Uterus (tissue), 3 donors: ENCODE measurements at regions not wholly inside any gene's neighbourhood (a gene's known extent, or its start where the extent isn't known, plus 50 kb on each side); places are given as distances from the start of the nearest gene placed in this dataset.

Experiments used
- DNase-seq, 2 donors: peaks; one replicate each; pipeline ENCODE4 v3.0.0-alpha.2; 2019 to 2020
- H3K27ac ChIP-seq, 2 donors: fragments of 200-600 bp; sonication (generic); 1 replicate in 1 of 2; 2 replicates in 1 of 2; pipeline ENCODE4 v1.5.1; 2016 to 2018
- H3K27me3 ChIP-seq, 2 donors: fragments of 200-600 bp; sonication (generic); one replicate each; pipeline ENCODE4 v1.5.1; 2018 to 2019; ENCODE audit warnings: control low read depth in 1 of 2
- H3K36me3 ChIP-seq, 2 donors: fragments of 200-600 bp; sonication (generic); one replicate each; pipeline ENCODE4 v1.5.1; 2019; ENCODE audit warnings: control low read depth in 1 of 2
- H3K4me1 ChIP-seq, 2 donors: fragments of 200-600 bp; sonication (generic); one replicate each; pipeline ENCODE4 v1.5.1; 2018 to 2019; ENCODE audit warnings: control low read depth in 1 of 2
- H3K4me3 ChIP-seq, 2 donors: fragments of 200-600 bp; sonication (generic); 1 replicate in 1 of 2; 2 replicates in 1 of 2; pipeline ENCODE4 v1.5.1; 2018 to 2019; ENCODE audit warnings: mild to moderate bottlenecking in 1 of 2
- H3K9me3 ChIP-seq, 2 donors: fragments of 200-600 bp; sonication (generic); one replicate each; pipeline ENCODE4 v1.5.1; 2019; ENCODE audit warnings: control low read depth in 1 of 2
- CTCF ChIP-seq, 4 experiments: fragments of 200-600 bp in 2 of 4; fragments of 450-650 bp in 2 of 4; sonication (generic) in 2 of 4; IDR thresholded peaks; one replicate each; pipeline ENCODE4 v1.5.1; 2016 to 2019; ENCODE audit warnings: antibody characterized with exemption in 4 of 4, mild to moderate bottlenecking in 2 of 4, moderate library complexity in 1 of 4
- POLR2A ChIP-seq, 2 donors: fragments of 450-650 bp; IDR thresholded peaks; one replicate each; pipeline ENCODE4 v1.6.1; 2016; ENCODE audit warnings: antibody characterized with exemption in 2 of 2, mild to moderate bottlenecking in 1 of 2, moderate library complexity in 1 of 2
- intact Hi-C: fragments of 100-400 bp; cut with DNase I; formaldehyde crosslinking; loops from one replicate; pipeline ENCODE4 v1.15.1; 2023; ENCODE audit warnings: low total_unique reads
- donor health status: DM: yes; HTN: yes; CAD: no.

GRCh38 chr3:80099559-80100066 is 331.8 kb upstream of the ROBO1 start:
- Histone ChIP-seq H3K9me3 (no peaks in the 10 kb centered on the region), H3K4me1 (no peaks in the 10 kb centered on the region), H3K36me3 (no peaks in the 10 kb centered on the region), H3K27ac (no peak overlapping the region), H3K4me3 (no peak overlapping the region), H3K27me3 (no peaks in the 10 kb centered on the region)
- TF ChIP-seq POLR2A (IDR thresholded peaks at IDR 0.05) (no peak), CTCF (IDR thresholded peaks at IDR 0.05) (no peak)
- no peak for DNase-seq
- intact Hi-C loops = no loop called here

- H3K36me3 ChIP-seq = no peaks in the 10 kb centered on the region
- intact Hi-C loops = no loop called here
- no peaks in the 10 kb centered on the region for H3K9me3 ChIP-seq
- TF ChIP-seq CTCF (IDR thresholded peaks at IDR 0.05) = no peak
- no peak for TF ChIP-seq POLR2A (IDR thresholded peaks at IDR 0.05)
- H3K4me1 ChIP-seq = no peaks in the 10 kb centered on the region
- no peak overlapping the region for H3K27ac ChIP-seq
- no peak for DNase-seq
- H3K4me3 ChIP-seq = no peak overlapping the region
- H3K27me3 ChIP-seq = no peaks in the 10 kb centered on the region
Measured at GRCh38 chr3:80097674-80098073, 329.9 kb upstream of the ROBO1 start.

DNA sequence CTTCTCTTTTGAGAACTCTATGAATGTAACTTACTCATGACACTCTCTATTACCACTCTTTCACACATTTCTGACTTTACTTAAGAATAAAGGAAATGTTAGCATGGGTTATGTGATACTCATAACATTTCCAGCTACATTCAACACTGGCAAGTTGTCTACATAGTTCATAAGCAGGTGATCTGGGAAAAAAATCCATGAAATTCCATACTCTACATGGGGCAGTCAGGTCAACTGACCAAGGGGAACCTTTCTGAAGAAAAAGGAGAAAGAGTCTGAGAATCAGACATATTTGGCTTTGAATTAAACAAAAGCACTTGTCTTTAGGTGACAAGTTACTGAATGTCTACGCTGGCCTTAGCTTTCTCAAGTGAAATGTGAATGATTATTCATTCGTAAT is 329.1 kb upstream of the ROBO1 start:
- Histone ChIP-seq H3K27ac (no peak overlapping the region), H3K27me3 (no peaks in the 10 kb centered on the region), H3K4me3 (no peak overlapping the region), H3K9me3 (no peaks in the 10 kb centered on the region), H3K4me1 (no peaks in the 10 kb centered on the region), H3K36me3 (no peaks in the 10 kb centered on the region)
- DNase-seq = no peak
- TF ChIP-seq CTCF (IDR thresholded peaks at IDR 0.05) (no peak), POLR2A (IDR thresholded peaks at IDR 0.05) (no peak)
- intact Hi-C loops = no loop called here

- H3K9me3 ChIP-seq = no peaks in the 10 kb centered on the region
- no peaks in the 10 kb centered on the region for H3K27me3 ChIP-seq
- H3K36me3 ChIP-seq = no peaks in the 10 kb centered on the region
- no peak for TF ChIP-seq POLR2A (IDR thresholded peaks at IDR 0.05)
- TF ChIP-seq CTCF (IDR thresholded peaks at IDR 0.05) = no peak
- DNase-seq = no peak
- H3K4me1 ChIP-seq = no peaks in the 10 kb centered on the region
- no peak overlapping the region for H3K4me3 ChIP-seq
- no peak overlapping the region for H3K27ac ChIP-seq
- intact Hi-C loops = no loop called here
Measured at GRCh38 chr3:80094589-80094988, 326.8 kb upstream of the ROBO1 start.

GRCh38 chr3:80087767-80088166 is 320.0 kb upstream of the ROBO1 start:
- TF ChIP-seq CTCF (IDR thresholded peaks at IDR 0.05) (no peak), POLR2A (IDR thresholded peaks at IDR 0.05) (no peak)
- Histone ChIP-seq H3K4me1 (no peaks in the 10 kb centered on the region), H3K9me3 (no peaks in the 10 kb centered on the region), H3K4me3 (no peak overlapping the region), H3K27ac (no peak overlapping the region), H3K27me3 (no peaks in the 10 kb centered on the region), H3K36me3 (no peaks in the 10 kb centered on the region)
- intact Hi-C loops = no loop called here
- DNase-seq = no peak
